GM18517 (cell line): ENCODE measurements at regions not wholly inside any gene's neighbourhood (a gene's known extent, or its start where the extent isn't known, plus 50 kb on each side); places are given as distances from the start of the nearest gene placed in this dataset.
"Not testable (repeated sequence)": the region's sequence is repeated elsewhere in the genome, so short reads cannot be mapped to it uniquely, and the experiment has no call there.

Experiments used
- ATAC-seq: cut with Tn5 transposase; IDR thresholded peaks from one replicate; pipeline ENCODE4 v1.9.1; 2021; ENCODE audit warnings: mild to moderate bottlenecking, moderate library complexity; ENCODE audit not compliant: unreplicated experiment

GRCh38 chr5:145027286-145027685 is 807.9 kb downstream of the PRELID2 start:
- no peak for ATAC-seq

- no peak for ATAC-seq
These were observed 809.4 kb downstream of the PRELID2 start for GRCh38 chr5:145025775-145026174.

- no peak for ATAC-seq
These were observed 820.0 kb downstream of the PRELID2 start for GRCh38 chr5:145015146-145015545.

- no peak for ATAC-seq
These were observed 821.0 kb downstream of the PRELID2 start for GRCh38 chr5:145014109-145014508.

DNA sequence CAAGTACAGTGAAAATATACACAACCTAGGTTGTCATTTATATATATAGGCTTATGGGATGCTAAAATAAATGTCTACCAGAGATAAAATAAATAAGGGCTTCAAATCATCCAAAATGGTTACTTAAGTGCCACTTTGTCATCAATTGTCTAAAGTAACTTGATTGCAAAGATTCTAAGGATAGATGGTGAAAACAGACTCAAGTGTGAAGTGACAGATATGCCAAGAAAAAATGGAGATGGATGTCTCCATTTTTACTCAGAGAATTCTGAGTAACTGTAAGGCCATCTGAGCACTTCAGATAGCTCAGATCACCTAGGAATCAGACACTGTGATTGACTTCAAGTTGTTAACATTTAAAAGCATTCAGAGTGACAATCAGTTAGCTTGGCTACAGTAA is 824.3 kb downstream of the PRELID2 start:
- no peak for ATAC-seq

GRCh38 chr5:145008876-145009530 is 826.1 kb downstream of the PRELID2 start:
- no peak for ATAC-seq

- not testable (repeated sequence) for ATAC-seq
These were observed 823.7 kb downstream of the KCTD16 start for GRCh38 chr5:144994356-144994755.

DNA sequence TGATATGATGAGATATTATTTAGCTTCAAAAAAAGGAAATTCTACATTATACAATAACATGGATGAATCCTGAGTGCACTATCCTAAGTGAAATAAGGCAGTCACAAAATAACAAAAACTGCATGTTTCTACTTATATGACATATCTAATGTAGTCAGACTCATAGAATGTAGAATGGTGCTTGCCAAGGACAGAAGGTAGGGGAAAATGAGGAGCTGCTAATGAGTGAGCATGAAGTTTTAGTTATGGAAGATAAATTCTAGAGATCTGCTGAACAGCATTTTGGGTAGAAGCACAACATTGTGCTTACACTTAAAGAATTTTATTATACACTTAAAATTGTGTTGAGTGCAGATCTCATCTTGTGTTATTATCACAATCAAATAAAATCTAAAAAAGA is 812.4 kb downstream of the KCTD16 start:
- no peak for ATAC-seq

- no peak for ATAC-seq
These were observed 809.0 kb downstream of the KCTD16 start for GRCh38 chr5:144979516-144980264.

- ATAC-seq = no peak
These were observed 801.6 kb downstream of the KCTD16 start for GRCh38 chr5:144972317-144972716.

DNA sequence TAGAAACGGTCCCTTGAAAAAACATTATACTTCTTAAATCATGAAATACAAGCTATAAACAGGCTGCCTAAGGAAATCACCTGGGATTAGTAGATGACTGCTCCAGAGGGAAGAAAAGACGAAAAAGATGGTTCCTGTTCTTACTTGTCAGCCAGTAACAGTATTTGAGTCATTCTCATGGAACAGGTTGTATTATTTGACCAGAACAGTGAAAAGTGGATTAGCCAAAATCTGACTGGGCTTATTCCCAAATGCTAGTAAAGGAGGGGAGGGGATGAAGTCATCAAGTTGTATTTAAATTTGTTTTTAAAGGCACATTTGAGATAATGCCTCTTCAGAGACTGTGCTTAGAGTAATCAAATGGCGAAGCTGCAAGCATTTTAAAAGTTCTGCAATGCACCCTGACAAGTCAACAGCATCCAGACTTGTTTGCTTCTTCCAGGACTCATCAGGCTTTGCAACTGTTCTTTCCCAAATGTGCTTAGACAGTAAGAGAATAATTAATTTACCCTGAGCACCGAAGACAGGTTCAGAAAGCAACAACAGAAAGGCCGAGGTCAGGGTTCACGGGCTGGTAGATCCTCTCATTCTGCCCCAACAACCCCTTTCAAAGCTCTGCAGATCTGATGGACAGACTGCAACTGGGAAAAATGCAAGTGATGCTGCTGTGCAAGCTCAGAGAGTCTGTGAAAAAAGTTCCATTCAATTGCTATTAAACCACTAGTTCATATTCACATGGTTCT is 800.6 kb downstream of the KCTD16 start:
- ATAC-seq = no peak

GRCh38 chr5:144960296-144960695 is 789.6 kb downstream of the KCTD16 start:
- no peak for ATAC-seq

- ATAC-seq = no peak
These were observed 787.3 kb downstream of the KCTD16 start for GRCh38 chr5:144958002-144958401.

DNA sequence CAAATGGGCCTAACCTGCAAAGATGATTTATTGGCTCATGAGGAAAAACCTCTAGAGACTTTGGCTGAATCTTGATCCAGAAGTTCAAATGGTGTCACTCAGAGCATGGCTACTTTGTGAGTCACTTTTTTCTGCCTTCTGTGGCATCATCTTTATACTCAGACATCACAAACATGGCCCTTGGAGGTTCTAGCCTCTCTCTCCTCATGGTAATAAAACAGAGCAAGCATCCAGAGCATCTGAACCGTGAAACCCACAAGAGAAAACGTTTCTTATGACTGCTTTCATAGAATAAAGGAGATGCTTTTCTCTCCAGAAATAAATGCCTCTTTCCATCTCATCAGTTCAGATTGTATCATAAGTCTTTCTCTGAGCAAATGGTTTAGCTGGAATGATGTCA is 780.3 kb downstream of the KCTD16 start:
- ATAC-seq = no peak

DNA sequence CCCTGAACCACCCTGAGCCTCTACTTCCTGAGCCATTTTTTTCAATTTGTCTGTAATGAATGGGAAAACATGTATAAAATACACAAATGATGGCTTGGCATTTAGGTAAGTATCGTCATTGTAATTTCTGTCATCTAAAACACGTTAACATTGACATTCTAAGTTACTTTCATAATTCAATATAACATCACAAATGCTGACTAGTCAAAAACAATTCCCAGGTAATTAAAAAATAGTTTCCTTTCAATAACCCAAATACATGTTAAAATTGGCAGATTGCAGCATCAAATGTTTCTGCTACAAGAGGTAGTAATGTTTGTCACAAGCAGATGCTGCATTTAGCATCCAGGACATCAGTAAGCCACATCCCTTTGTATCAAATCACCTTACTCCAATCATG is 776.4 kb downstream of the KCTD16 start:
- ATAC-seq = no peak

- no peak for ATAC-seq
These were observed 774.8 kb downstream of the KCTD16 start for GRCh38 chr5:144945503-144945902.

- no peak for ATAC-seq
These were observed 774.3 kb downstream of the KCTD16 start for GRCh38 chr5:144944936-144945335.

GRCh38 chr5:144941004-144941403 is 770.3 kb downstream of the KCTD16 start:
- ATAC-seq = no peak

- ATAC-seq = no peak
These were observed 747.7 kb downstream of the KCTD16 start for GRCh38 chr5:144918371-144918770.

DNA sequence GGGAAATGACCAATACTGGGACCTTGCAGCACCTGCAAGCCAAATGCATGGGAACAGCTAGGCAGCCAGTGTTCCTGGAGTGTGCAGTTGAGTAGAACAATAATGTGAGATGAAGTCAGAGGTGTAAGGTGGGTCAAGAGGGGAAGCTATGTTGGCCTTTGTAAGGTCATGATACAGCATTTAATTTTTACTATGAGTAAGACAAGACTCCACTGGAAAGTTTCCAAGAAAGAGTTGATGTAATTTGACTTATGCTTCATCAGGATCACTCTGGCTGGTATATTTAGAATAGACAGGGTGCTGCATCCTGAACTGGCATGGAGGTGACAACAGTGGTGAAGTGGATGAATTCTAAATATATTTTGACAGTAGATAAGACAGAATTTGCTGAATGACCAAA is 744.8 kb downstream of the KCTD16 start:
- no peak for ATAC-seq

GRCh38 chr5:144913661-144914060 is 743.0 kb downstream of the KCTD16 start:
- ATAC-seq = no peak

- no peak for ATAC-seq
These were observed 725.8 kb downstream of the KCTD16 start for GRCh38 chr5:144896473-144896872.
